CD4-positive, alpha-beta T cell treated with Interleukin-1 beta for 1 hour (primary cell): ENCODE measurements at regions not wholly inside any gene's neighbourhood (a gene's known extent, or its start where the extent isn't known, plus 50 kb on each side); places are given as distances from the start of the nearest gene placed in this dataset.

Experiments
- DNase-seq, 2 donors: peaks; one replicate each; pipeline ENCODE4 v3.0.0-alpha.2; 2020 to 2022

DNA sequence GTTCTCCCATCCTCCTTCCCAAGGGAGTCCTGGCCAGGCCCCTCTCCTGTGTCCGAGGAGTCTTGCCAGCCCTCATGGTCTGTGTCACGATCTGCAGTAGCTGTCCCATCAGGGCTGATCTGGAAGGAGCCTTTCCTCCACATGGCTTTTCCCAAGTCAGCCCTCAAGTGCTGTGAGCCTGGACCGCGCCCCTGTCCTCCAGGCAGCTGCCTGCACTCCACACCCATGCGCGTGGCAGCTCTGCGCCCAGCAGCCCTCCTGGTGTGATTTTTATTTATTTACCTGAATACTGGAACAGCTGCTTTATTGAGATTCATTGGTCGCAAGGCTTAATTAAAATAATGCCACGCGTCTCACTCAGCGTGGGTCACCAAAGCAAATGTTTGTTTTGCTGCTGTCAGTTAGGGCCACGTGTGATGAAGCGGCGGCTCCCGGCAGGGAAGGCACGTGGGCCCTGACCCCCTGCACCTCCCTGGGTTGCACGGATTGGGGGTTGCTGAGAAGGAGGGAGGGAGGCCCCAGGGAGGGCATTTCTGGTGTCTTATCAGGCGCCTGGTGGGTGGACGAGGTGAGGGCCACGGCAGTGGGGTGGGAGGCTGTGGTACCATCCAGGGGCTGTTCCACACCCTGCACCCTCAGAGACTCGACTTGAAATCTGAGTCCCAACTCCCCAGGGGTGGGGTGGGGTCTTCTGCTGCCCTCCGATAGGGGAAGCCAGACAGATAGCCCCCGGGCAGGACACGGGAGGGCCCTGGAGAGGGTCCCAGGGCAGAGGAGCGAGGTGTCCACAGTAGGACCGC, 206.3 kb upstream of the C14orf180 start:
- no peak for DNase-seq

- DNase-seq, result no peak
Measured at GRCh38 chr14:104373855-104374717, 205.5 kb upstream of the C14orf180 start.

DNA sequence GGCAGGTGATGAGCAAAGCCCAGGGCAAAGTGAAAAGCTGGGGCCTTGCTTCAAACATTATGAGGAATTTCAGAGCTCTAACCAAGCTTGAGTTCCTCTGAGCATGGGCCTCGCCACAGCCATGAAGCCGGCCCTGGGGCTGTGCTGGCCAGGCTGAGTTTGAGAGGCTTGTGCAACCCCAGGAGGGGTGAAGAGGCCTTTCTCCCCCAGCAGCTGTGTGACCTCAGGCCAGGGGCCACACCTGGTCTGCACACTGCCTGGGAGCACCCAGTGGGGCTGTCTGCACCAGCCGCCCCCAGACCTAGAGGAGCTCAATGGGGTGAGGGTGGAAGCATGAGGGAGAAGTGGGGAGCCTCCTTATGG, 204.9 kb upstream of the C14orf180 start:
- DNase-seq, result no peak

GRCh38 chr14:104375551-104376201, 203.9 kb upstream of the C14orf180 start:
- no peak for DNase-seq

- DNase-seq, result no peak
Measured at GRCh38 chr14:104376202-104377140, 203.1 kb upstream of the C14orf180 start.

GRCh38 chr14:104377256-104377655, 202.3 kb upstream of the C14orf180 start:
- no peak for DNase-seq

GRCh38 chr14:104378698-104379113, 200.9 kb upstream of the C14orf180 start:
- DNase-seq, result no peak

GRCh38 chr14:104382361-104383087, 197.0 kb upstream of the C14orf180 start:
- no peak for DNase-seq

DNA sequence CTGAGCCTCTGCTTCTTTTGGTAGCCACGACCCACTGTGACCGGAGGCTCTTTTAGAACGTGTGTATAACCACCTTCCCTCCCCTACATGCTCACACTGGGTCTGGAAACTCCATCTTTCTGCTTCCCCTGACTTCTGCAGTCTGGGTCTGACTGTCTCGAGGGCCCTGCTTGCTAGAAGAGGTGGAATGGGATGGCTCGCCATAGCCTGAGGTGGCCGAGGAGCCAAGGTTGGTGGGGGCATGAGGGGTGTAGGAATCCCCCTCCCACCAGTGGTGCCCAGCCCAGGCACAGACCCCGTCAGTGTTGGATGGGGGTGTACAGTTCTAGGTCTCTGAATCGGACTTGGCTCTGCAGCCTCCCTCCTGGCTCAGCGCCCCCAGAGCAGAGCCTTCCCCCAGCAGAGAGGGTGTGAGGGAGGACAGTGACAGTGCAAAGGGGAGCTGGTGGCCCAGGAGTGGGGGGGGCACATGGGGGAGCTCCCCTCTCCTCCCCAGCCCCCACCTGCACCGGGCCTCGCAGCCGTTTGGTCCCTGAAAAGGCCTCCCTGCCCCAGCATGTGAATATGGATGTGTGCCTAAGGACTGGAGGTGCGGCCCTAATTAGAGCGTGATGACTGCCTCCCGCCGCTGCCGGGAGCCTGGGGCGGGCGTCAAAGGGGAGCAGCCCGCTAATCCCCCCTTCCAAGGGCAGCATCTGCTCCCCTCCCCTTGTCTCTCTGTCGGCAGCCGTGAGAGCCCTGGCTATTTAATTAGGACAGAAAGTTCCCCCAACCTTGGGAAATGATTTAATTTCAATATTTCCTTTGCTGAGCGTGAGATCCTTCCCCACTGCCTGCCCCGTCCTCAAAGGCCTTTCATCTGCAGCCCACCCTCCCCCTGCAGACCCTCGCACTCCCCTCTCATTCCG, 196.2 kb upstream of the C14orf180 start:
- DNase-seq, result no peak

DNA sequence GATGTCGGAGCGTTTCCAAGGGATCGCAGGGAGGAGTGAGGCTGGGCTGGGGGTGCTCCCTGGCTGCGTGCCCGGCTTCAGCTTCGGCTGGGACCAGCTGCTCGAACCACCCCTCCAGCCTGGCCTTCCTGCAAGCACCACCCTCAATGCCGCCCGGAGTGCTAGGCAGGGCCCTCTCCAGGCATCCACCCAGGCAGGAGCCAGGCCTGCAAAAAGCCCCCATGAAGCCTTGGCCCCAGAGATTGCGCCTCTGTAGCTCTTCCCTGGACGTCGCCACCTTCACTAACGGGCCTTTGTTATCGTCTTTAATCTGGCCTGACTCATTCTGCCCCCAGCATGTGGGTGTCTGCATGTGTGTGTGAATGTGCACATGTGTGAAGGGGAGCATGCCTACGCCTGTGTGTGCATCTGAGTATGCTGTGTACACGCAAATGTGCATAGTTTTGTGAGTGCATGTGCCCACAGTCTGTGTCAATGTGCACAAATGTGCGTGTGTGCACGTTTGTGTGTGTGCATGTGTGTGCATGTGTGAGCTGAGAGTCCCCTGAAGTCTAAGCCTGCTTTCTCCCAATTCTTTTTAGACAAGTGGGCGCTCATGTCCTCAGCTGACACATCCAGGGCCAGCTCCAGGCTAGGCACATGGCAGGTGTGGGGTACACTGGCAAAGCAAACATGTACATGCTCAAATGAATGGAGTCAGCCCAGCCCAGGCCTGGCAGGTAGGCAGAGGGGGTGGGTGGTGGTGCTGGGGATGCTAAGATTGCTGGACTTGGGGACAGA, 195.4 kb upstream of the C14orf180 start:
- DNase-seq, result no peak

DNA sequence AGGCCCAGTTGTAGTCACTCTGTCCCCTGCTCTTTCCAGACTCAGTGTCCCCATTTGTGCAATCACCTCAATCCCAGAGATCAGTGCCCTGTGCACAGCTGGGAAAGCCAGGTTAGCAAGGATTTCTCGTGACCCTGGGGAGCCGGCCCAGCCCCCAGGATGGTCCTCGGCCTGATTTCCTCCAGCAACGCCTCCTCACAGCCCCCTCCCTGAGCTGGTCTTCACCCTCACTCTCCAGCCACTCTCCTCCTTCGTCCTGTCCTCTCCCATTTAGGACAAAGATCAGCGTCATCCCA, 194.8 kb upstream of the C14orf180 start:
- DNase-seq, result no peak

DNA sequence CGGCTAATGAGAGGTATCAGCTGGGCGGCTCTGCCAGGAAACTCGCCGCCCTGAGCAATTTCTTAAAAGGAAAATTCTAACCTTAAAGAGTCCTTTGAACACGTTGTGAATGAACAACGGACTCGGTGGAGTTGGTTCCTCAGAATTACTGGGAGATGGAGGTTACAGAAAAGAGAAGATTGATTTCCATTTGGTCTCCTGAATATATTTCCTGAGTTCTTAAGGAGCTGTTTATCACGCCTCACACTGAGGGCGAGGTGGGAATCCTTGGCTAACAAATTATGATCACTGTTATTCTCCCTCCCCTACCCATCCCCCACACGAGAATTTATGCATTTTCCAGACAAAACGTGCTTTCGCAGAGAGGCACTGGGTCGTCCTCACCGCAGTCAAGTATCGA, 194.5 kb upstream of the C14orf180 start:
- DNase-seq, result no peak

DNA sequence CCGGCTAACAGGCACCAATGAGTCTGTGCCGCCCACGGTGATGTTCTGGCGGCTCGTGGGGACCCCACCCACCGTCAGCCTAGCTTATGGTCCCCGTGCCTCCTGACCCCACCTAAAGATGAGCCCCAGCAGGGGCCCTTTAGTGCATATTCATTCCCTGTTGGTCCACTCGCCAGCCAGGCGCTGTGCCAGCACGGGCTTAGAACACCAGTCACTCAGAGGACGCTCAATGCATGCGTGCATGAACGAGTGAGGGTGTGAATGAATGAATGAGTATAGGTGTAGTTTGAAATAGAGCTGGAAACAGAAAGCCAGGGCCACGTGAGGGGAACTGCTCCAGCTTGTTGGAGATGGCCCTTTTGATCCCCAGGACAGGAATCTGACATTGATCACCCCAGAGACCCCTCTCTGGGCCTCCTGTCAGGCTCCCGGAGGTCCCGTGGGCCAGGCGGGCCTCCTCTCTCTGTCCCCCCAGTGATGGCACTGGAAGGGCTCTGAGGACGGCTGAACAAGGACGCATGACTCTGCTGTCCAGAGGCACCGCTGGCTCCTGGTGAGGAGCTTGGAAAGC, 193.9 kb upstream of the C14orf180 start:
- no peak for DNase-seq

- DNase-seq, result no peak
Measured at GRCh38 chr14:104386151-104386841, 193.3 kb upstream of the C14orf180 start.

DNA sequence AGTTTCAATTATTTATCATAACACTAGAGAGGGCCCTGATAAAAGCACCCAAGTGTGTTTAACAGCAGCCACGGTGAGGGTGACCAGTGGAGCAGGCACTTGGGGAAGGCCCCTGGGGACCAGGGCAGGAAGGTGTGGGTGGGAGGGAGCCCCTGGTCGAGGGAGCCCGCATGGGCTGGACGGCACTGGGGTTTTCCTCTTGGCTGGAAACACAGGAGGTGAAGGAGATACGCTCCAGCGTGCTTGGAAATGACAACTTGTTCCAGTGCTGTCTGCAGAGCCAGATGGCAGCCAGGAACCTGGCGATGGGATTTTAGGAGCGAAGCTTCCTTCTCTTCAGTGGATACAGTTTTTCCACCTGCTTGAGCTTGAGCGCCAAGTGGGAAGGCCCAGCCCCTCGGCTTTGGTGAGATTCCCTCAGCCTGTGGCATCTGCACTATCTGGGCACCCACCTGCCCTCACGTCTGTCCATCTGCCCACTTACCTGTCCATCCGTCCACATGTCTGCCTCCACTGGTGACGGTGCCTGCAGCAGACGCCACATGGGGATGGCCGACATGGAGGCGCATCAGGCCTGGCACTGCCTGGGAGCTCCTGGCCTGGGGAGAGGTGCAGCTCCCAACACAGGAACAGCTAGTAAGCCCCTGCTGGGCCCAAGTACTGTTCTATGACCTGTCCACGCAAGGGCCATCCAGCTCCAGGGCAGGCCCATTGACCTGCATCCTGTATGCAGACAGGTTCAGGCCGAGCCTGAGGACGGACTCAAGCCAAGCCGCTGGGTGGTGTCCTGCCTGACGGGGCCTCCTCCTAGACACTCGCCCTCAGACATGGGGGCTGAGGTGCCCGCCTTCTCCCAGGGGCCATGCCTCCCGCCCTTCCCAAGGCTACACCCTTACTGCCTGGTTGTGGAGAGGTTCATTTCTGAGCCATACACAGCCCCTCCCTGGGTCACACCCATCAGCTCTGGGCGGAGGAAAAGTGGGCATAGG, 192.2 kb upstream of the C14orf180 start:
- DNase-seq, result no peak

- no peak for DNase-seq
Measured at GRCh38 chr14:104388011-104388521, 191.5 kb upstream of the C14orf180 start.

DNA sequence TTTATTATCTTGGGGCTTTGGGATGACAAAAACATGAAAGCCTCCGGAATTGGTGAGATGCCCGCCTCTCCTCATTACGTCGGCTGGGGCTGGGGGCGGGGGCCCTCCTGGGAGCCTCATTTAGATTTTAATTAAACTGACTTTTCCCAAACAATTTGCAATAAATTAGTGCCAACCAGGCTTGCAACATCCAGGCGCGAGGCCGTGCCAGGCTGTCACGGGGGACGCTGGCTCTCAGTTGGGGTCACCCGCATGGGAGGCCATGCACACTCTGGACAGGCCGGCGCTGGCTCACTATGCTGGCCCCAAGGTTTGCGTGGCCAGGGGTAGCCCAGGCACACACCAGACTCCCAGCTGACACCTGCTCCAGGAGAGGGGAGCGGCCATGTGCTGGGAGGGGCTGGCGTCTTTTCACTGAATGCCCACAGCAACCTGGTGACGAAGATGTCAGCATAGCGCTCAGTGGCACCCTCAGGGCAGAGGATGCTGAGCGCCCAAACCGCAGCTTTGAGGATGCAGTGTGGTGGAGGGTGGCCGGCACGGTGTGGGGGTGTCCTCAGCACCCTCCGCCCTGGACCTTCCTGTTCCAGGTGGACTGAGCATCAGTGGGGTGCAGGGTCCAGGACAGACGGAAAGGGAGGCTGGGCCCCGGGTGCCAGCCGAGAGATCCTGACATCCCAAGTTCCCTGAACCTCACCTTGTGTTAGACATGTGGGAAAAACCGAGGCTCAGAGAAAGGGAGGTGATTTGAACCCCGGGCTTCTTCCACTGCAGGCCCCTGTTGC, 190.8 kb upstream of the C14orf180 start:
- no peak for DNase-seq
